ENCODE measurements at regions not wholly inside any gene's neighbourhood (a gene's known extent, or its start where the extent isn't known, plus 50 kb on each side); places are given as distances from the start of the nearest gene placed in this dataset.
A peak's percentile ranks its signal among the peaks of the same experiment; 100 is the strongest.
"Not testable (repeated sequence)": the region's sequence is repeated elsewhere in the genome, so short reads cannot be mapped to it uniquely, and the experiment has no call there.

DNA sequence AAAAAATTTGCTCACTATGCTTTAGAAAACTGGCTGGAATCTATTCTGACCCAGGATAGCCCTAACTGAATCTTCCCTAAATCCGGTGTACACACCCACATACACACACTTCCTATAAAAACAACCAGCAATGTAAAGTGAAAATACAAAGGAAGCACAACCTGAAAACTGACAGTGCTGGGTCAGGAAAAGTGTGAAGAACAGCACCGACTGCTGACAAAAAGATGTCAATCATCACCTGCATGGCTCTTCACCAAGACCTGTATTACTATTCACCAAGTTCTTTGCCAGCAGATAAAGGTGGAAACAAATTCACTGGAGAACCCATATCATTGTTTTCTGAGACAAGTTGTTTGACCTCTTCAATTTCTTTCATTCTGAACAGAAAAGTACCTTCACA lies 293.8 kb upstream of the GRAMD2B start:
- no peak overlapping the region for H3K4me3 ChIP-seq (ENCODE audit: low read length)
- no peak for DNase-seq (ENCODE audit: low read depth)
- TF ChIP-seq, protein P1, sequence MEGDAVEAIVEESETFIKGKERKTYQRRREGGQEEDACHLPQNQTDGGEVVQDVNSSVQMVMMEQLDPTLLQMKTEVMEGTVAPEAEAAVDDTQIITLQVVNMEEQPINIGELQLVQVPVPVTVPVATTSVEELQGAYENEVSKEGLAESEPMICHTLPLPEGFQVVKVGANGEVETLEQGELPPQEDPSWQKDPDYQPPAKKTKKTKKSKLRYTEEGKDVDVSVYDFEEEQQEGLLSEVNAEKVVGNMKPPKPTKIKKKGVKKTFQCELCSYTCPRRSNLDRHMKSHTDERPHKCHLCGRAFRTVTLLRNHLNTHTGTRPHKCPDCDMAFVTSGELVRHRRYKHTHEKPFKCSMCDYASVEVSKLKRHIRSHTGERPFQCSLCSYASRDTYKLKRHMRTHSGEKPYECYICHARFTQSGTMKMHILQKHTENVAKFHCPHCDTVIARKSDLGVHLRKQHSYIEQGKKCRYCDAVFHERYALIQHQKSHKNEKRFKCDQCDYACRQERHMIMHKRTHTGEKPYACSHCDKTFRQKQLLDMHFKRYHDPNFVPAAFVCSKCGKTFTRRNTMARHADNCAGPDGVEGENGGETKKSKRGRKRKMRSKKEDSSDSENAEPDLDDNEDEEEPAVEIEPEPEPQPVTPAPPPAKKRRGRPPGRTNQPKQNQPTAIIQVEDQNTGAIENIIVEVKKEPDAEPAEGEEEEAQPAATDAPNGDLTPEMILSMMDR (conservative IDR thresholded peaks at IDR 0.05; ENCODE audit: low read length): no peak

DNA sequence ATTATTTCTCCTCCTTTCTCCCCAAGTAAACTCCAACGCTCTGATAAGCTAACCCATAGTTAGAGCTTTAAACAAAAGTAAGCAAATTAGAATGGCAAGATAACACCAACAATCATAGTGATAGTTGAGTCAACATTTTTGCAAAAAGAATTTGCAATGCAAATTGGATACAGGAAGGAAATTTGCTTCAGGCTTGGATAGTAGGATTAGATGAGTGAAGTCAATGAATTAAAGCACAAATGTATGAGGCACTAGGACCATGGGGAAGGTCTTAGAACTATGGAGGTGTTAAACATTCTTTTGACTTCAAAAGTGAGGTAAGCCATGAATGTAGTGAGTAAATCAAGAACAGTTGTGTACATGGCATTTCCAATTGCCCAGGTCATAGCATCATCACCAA lies 289.8 kb upstream of the GRAMD2B start:
- no peak overlapping the region for H3K4me3 ChIP-seq (ENCODE audit: low read length)
- no peak for DNase-seq (ENCODE audit: low read depth)
- TF ChIP-seq, protein P1 (conservative IDR thresholded peaks at IDR 0.05; ENCODE audit: low read length): no peak

DNA sequence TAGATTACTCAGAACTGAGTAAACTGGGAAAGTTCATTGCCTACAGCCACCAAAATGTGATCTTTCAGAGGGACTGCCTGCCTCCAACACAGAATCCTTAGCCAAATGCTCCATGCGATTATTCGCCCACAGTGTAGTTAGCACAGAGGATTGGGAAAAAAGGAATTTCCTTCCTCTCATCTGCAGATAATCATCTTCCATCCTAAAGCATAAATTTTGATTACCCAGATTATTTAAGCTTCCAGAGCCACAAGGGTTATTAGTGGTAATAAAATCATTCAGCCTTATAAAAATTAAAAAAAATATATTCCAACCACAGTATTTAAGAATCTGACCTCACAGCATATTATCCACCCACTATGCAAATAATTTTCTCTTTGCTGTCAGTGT lies 285.3 kb upstream of the GRAMD2B start:
- H3K4me3 ChIP-seq (ENCODE audit: low read length): no peak overlapping the region
- no peak for DNase-seq (ENCODE audit: low read depth)
- TF ChIP-seq, protein P1 (conservative IDR thresholded peaks at IDR 0.05; ENCODE audit: low read length): no peak

DNA sequence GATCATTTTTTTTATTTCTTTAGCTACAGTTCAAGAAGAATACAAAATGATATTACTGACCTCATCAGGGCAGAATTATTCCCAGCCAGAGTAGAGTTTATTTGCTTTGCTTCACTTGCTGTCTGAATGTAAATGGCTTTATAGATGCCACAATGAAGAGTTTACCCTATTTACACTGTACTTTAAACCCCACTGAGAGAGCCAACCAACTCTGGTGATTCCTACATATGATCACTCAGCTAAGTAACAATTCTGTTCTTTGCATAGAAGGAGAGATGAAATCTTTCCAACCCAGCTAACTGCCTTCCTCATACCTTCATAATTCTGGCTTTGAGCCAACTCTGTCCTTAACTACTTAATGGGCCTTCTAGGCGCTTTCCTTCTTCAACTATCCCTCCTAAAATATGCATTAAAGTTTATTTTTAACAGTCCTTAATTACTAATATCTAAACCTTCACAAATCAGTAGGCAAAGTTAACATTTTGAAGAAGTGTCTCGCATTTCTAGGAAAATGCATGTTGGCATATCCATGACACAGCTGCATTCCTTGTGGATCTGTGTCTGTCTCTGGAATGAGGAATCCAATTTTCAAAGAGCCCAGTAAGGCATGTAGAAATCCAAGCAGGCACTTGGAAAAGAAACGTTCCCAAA lies 284.8 kb upstream of the GRAMD2B start:
- no peak overlapping the region for H3K4me3 ChIP-seq (ENCODE audit: low read length)
- TF ChIP-seq, protein P1 (conservative IDR thresholded peaks at IDR 0.05; ENCODE audit: low read length): no peak
- peak; percentile 35 for DNase-seq (ENCODE audit: low read depth)

DNA sequence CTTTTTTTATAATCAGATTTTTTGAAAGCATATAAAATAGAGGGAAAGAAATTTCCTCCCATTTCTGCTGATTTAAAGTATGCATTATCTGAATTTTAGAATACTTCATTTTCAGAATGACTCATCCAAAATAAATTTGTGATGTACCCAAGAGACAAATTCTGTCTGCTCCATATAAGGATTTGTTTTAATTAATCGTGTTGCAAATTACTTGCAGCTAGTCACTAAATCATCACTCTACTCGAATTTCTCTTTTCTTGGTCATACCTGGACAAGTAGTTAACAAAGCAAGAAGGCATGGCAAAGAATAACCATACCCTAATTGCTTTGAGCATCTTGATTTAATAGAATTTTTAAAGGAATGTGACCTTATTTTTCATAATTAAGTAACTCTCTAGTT lies 284.1 kb upstream of the GRAMD2B start:
- DNase-seq (ENCODE audit: low read depth): no peak
- TF ChIP-seq, protein P1 (conservative IDR thresholded peaks at IDR 0.05; ENCODE audit: low read length): no peak
- no peak overlapping the region for H3K4me3 ChIP-seq (ENCODE audit: low read length)

DNA sequence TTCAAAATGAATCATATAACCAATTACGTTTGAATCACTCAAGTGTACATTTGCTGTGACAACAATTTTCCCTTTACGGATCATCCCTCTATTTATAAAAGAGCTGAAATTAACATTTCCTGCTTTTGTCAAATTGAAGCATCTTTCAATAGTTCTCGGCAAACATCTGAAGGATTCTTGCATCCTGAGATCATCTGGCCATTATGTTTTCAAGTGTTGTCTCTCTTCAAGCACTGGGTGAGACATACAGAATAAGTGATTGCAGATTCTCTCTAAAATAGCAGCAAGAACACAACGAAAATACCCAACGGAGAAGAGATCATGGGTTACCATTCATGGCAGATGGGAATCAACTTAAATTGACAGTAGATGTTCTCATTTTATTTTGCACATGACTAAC lies 283.4 kb upstream of the GRAMD2B start:
- H3K4me3 ChIP-seq (ENCODE audit: low read length): no peak overlapping the region
- DNase-seq (ENCODE audit: low read depth): peak; percentile 23

DNA sequence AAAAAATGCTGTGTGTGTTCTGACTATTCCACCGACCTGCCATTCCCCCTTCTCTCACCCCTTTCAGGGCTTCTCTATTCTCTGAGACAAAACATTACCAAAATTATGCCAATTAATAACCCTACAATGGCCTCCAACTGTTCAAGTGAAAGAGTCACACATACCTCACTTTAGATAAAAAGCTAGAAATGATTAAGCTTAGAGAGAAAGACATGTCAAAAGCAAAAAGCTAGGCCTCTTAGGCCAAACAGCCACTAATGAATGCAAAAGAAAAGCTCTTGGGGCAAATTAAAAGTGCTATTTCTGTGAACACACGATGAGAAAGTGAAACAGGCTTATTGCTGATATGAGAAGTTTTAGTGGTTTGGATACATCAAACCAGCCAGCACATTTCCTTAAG lies 279.6 kb upstream of the GRAMD2B start:
- no peak for DNase-seq (ENCODE audit: low read depth)
- TF ChIP-seq, protein P1 (conservative IDR thresholded peaks at IDR 0.05; ENCODE audit: low read length): no peak
- no peak overlapping the region for H3K4me3 ChIP-seq (ENCODE audit: low read length)

More for the DNA sequence above, 283.4 kb upstream of the GRAMD2B start:
- TF ChIP-seq, protein P1 (conservative IDR thresholded peaks at IDR 0.05; ENCODE audit: low read length): no peak

DNA sequence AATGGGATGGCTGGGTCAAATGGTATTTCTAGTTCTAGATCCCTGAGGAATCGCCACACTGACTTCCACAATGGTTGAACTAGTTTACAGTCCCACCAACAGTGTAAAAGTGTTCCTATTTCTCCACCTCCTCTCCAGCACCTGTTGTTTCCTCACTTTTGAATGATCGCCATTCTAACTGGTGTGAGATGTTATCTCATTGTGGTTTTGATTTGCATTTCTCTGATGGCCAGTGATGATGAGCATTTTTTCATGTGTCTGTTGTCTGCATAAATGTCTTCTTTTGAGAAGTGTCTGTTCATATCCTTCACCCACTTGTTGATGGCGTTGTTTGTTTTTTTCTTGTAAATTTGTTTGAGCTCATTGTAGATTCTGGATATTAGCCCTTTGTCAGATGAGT lies 272.9 kb upstream of the GRAMD2B start:
- DNase-seq (ENCODE audit: low read depth); H3K4me3 ChIP-seq (ENCODE audit: low read length): not testable (repeated sequence)

DNA sequence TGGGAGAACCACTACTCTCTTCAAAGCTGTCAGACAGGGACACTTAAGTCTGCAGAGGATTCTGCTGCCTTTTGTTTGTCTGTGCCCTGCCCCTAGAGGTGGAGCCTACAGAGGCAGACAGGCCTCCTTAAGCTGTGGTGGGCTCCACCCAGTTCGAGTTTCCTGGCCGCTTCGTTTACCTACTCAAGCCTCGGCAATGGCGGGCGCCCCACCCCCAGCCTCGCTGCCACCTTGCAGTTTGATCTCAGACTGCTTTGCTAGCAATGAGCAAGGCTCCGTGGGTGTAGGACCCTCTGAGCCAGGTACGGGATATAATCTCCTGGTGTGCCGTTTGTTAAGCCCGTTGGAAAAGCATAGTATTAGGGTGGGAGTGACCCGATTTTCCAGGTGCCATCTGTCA lies 267.9 kb upstream of the GRAMD2B start:
- H3K4me3 ChIP-seq (ENCODE audit: low read length); DNase-seq (ENCODE audit: low read depth): not testable (repeated sequence)
